Activated CD4-positive, alpha-beta T cell treated with anti-CD3 and anti-CD28 coated beads, Interleukin-2, amount 10 ng/mL, durations not matched to agents 7 days and 5 days (primary cell): ENCODE measurements at regions not wholly inside any gene's neighbourhood (a gene's known extent, or its start where the extent isn't known, plus 50 kb on each side); places are given as distances from the start of the nearest gene placed in this dataset.

ENCODE experiments used
- CTCF ChIA-PET: fragments of 350-600 bp; sonication (Branson Sonifier 250); formaldehyde crosslinking; loops from one replicate; lab custom pipeline; 2021; ENCODE audit warnings: antibody characterized with exemption; lab: Charles Lee
- POLR2A ChIA-PET: fragments of 350-600 bp; sonication (Branson Sonifier 250); formaldehyde crosslinking; loops from one replicate; lab custom pipeline; 2021; ENCODE audit warnings: antibody characterized with exemption; lab: Charles Lee
- DNase-seq: peaks from one replicate; pipeline ENCODE4 v3.0.0-alpha.2; 2020
- H3K27ac Mint-ChIP-seq: one replicate; pipeline ENCODE4 v1.8.0; 2021; ENCODE audit warnings: mild to moderate bottlenecking, moderate library complexity, mixed read lengths
- H3K27me3 Mint-ChIP-seq: one replicate; pipeline ENCODE4 v1.8.0; 2021; ENCODE audit warnings: mixed read lengths
- H3K36me3 Mint-ChIP-seq: one replicate; pipeline ENCODE4 v1.8.0; 2021; ENCODE audit warnings: low read depth, mixed read lengths
- H3K4me1 Mint-ChIP-seq: one replicate; pipeline ENCODE4 v1.8.0; 2021; ENCODE audit warnings: mixed read lengths
- H3K4me3 Mint-ChIP-seq: one replicate; pipeline ENCODE4 v1.8.0; 2021; ENCODE audit warnings: mild to moderate bottlenecking, moderate library complexity, mixed read lengths
- H3K9me3 Mint-ChIP-seq: one replicate; pipeline ENCODE4 v1.8.0; 2021; ENCODE audit warnings: mixed read lengths

DNA sequence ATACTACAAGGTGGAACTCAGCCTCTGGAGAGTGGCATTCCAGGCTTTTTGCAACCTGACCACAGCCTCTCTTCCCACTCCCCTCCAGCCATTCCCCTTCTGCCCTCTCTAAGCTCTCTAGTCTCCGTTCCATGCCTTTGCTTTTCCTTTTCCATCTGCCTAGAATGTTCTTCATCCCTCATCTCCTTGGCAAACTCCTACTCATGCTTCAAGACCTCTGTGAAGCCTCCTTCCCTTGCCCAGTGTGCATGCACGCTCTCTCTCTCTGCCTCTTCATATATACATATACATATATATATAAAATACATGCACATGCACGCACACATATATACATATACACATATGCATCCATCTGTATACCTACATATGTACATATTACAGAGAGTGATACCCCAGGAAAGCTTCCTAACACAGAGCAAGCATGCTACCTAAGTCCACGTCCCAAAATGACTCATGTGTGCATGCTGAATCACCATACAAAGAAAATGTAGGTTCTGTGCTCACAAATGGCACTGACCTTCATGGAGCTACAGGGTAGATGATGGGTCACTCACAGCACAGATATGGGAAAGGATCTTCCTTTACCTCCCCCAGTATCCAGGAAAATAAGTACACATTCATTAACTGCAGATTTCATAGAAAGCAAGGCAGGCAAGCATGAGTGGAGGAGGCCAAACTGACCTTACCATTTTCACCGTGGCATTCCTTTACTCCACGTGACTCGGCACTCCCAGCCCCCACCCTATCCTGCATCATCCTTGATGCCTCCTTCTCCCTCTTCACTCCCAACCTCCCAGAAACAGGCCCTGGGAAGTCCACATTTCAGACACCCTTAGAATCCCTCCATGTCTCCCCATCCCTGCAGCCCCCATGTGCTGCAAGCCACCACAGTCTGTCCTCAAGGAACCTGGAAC is 238.4 kb upstream of the ZMIZ1 start:
- H3K36me3 Mint-ChIP-seq = no peaks in the 10 kb centered on the region
- CTCF ChIA-PET = no interaction called here
- H3K9me3 Mint-ChIP-seq = peaks cover 4% of the 10 kb centered on the region
- H3K4me3 Mint-ChIP-seq = no peak overlapping the region
- H3K27me3 Mint-ChIP-seq = peaks cover 8% of the 10 kb centered on the region
- no peak for DNase-seq
- no peaks in the 10 kb centered on the region for H3K4me1 Mint-ChIP-seq
- POLR2A ChIA-PET = no interaction called here
- no peak overlapping the region for H3K27ac Mint-ChIP-seq

DNA sequence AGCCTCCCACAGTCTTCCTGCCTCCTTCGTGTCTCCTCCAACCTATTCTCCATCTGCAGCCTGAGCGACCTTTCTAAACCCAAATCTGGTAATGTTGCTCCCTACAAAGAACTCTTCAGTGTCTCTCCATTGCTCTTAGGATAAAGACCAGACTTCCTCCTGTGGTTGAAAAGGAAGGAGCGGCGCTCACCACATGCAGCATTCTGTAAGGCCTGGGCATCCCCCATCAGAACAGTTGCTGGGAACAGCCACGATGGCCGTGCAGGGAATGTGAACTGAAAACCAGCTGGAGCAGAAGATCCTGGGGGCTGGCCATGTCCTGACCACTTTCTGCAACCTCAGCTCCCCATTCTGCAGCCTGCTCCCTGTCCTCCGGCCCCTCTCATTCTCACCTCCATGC is 237.8 kb upstream of the ZMIZ1 start:
- ChIA-PET POLR2A (no interaction called here), CTCF (no interaction called here)
- H3K36me3 Mint-ChIP-seq = no peaks in the 10 kb centered on the region
- DNase-seq = no peak
- peaks cover 15% of the 10 kb centered on the region for H3K27me3 Mint-ChIP-seq
- no peaks in the 10 kb centered on the region for H3K4me1 Mint-ChIP-seq
- H3K9me3 Mint-ChIP-seq = peaks cover 6% of the 10 kb centered on the region
- no peak overlapping the region for H3K27ac Mint-ChIP-seq
- no peak overlapping the region for H3K4me3 Mint-ChIP-seq

DNA sequence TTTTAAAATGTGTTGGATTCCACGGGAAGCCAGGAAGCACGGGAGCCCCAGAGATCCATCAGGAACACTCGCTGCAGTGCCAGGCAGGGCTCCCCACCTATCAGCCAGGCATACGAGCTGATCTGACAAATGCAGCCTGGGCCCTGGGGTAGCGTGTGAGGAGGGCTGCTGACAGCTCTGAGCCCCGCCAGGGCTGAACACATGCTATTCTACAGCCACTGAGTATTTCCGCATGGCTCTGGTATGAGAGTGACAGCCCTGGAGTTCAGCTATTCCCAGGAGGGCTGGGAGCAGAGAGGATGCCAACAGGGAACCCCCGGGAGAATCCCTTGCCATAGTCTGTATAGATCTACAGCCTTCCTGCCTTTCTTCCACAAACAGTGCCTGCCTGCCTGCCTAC is 237.3 kb upstream of the ZMIZ1 start:
- POLR2A ChIA-PET = no interaction called here
- no peaks in the 10 kb centered on the region for H3K36me3 Mint-ChIP-seq
- CTCF ChIA-PET = no interaction called here
- peaks cover 6% of the 10 kb centered on the region for H3K9me3 Mint-ChIP-seq
- DNase-seq = no peak
- H3K4me1 Mint-ChIP-seq = no peaks in the 10 kb centered on the region
- no peak overlapping the region for H3K27ac Mint-ChIP-seq
- H3K27me3 Mint-ChIP-seq = peaks cover 19% of the 10 kb centered on the region
- no peak overlapping the region for H3K4me3 Mint-ChIP-seq

DNA sequence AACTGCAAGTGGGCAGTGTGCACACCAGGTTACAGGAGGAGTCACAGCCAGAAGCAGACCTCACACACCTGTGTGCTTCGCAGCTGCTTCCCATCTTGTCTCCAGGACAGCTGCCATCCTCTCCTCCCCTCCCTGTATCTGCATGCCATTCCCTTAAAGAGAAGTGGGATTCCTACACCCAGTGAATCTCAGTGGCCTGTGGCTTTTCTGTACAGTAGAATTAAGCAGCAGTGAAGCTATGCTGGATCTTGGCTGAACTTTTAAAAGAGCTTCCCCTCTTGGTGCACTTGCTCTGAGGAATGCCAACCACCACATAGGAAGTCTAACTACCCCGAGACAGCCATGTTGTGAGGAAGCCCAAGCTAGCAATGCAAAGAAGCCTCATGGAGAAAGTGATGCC is 236.5 kb upstream of the ZMIZ1 start:
- Mint-ChIP-seq H3K4me3 (no peak overlapping the region), H3K27me3 (peaks cover 22% of the 10 kb centered on the region), H3K9me3 (peaks cover 6% of the 10 kb centered on the region), H3K36me3 (no peaks in the 10 kb centered on the region), H3K27ac (no peak overlapping the region), H3K4me1 (no peaks in the 10 kb centered on the region)
- ChIA-PET POLR2A (no interaction called here), CTCF (no interaction called here)
- no peak for DNase-seq

DNA sequence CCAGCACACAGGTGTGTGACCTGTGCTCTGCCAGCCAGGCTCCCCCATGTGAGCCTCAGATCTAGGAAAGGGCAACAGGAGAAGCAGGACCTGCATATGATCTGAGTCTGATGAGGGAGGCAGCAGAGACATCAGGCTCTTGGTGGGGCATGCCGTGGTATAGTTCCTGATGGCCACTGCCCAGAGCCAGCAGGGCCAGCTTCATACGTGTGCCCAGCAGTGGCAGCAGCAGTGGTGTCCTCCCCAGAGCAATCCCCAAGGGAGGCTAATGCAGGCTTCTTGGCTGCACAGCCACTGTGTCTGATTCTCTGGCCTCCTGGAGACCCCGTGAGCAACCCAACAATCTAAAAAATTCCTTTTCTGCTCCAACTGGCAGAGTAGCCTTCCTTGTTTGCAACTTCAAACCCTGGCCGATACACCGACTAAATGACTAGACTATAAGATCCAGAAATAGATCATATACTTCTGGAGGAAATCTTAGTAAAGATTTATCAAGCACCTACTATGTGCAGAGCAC is 230.6 kb upstream of the ZMIZ1 start:
- peaks cover 6% of the 10 kb centered on the region for H3K9me3 Mint-ChIP-seq
- H3K4me1 Mint-ChIP-seq = no peaks in the 10 kb centered on the region
- H3K27ac Mint-ChIP-seq = no peak overlapping the region
- DNase-seq = no peak
- H3K4me3 Mint-ChIP-seq = no peak overlapping the region
- H3K36me3 Mint-ChIP-seq = no peaks in the 10 kb centered on the region
- ChIA-PET POLR2A (no interaction called here), CTCF (no interaction called here)
- peaks cover 18% of the 10 kb centered on the region for H3K27me3 Mint-ChIP-seq

DNA sequence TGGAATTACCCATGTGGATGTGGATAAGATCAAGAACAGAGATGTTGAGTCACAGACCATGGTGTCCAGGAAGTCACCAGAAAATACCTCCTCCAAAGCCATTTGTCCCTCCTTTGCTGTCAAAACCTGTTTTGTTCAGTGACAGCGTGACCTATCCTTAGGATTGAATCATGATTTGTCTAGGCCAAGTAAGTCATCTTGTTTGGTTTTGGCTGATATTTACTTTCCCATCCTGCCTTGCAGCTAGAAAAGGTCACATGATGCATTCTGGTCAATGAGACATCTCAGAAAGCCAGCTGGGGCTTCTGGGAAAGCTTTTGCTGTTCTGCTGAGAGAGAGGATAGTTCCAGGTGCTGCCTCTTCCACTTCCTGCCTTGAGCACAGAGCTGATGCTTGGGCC is 225.3 kb upstream of the ZMIZ1 start:
- Mint-ChIP-seq H3K27ac (no peak overlapping the region), H3K27me3 (no peaks in the 10 kb centered on the region), H3K4me1 (no peaks in the 10 kb centered on the region), H3K9me3 (no peaks in the 10 kb centered on the region), H3K4me3 (no peak overlapping the region), H3K36me3 (no peaks in the 10 kb centered on the region)
- ChIA-PET POLR2A (no interaction called here), CTCF (no interaction called here)
- no peak for DNase-seq

DNA sequence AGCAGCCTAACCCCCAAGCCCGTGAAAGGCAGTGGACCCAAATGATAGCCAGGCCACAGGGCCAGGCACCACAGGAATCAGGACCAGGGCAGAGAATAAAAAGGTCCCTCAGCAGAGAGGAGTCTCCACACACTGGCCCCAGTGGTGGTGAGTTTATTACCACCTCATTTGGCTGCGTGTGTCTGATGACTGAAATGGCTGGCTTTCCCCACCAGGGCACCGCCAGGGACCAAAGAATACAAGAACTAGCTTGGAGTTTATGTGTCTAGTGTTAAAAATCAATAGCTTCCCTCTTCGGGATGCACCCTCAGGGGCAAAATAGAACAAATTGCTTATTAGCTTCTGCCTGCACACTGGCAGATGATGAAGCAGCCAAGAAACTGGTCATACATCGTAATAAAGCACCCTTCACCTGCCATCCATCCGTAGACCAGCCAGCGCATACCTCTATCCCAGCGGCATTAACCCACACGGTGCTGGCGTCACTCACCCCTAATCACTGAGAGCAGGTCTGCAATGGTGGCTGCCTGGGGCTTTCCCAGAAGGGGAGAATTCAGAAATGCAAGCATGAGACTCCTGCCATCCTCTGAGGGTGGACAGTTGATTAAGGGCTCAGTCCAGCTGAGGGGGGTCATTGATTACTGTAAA is 223.7 kb upstream of the ZMIZ1 start:
- Mint-ChIP-seq H3K27me3 (no peaks in the 10 kb centered on the region), H3K4me3 (no peak overlapping the region), H3K36me3 (no peaks in the 10 kb centered on the region), H3K9me3 (no peaks in the 10 kb centered on the region), H3K27ac (no peak overlapping the region), H3K4me1 (no peaks in the 10 kb centered on the region)
- ChIA-PET CTCF (no interaction called here), POLR2A (interaction anchor here (0.7 kb wide), 1 partner anchor 37 kb away, joined by 3 read pairs; no protein-coding TSS in a partner anchor)
- DNase-seq = no peak

DNA sequence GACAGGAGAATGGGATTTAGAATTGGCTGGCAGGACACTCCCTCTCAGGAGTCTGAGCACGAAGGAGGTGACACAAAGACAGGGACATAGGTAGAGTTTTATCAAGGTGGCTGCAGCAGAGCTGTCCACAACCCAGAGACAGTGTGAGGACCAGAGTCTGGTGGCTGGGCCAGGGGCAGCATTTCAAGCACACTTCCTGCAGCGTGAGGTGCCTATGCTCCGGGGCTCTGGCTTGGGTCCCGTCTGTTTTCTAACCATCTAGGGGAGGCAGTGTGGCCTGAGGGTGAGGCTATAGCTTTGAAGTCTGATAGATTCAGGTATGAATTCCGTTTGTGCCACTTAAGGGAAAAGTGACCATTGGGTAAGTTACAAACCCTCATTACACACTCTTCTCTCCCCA is 222.7 kb upstream of the ZMIZ1 start:
- Mint-ChIP-seq H3K36me3 (no peaks in the 10 kb centered on the region), H3K4me1 (no peaks in the 10 kb centered on the region), H3K27me3 (no peaks in the 10 kb centered on the region), H3K27ac (no peak overlapping the region), H3K4me3 (no peak overlapping the region), H3K9me3 (no peaks in the 10 kb centered on the region)
- ChIA-PET CTCF (no interaction called here), POLR2A (no interaction called here)
- DNase-seq = no peak

DNA sequence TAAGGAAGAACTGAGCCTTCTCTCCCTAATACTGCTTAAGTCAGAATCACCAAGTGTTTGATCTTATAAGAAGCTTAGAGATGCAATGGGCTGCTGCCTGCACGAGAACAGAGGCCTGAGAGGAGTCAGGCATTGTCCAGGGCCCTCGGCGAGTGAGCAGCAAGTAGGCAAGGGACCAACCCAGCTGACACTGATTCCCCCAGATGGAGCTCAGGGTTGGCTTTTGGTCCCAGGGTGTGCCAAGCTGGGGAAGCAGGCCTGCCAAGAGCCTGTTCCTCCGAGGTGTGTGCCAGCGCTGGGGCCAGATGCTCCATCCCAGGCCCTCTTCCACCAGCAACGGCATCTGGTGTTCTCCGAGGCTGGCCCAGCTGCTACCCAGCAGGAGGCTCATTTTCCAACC is 222.0 kb upstream of the ZMIZ1 start:
- no peaks in the 10 kb centered on the region for H3K27me3 Mint-ChIP-seq
- no peak overlapping the region for H3K27ac Mint-ChIP-seq
- H3K9me3 Mint-ChIP-seq = no peaks in the 10 kb centered on the region
- H3K36me3 Mint-ChIP-seq = no peaks in the 10 kb centered on the region
- H3K4me3 Mint-ChIP-seq = no peak overlapping the region
- CTCF ChIA-PET = interaction anchor here (0.9 kb wide), 1 partner anchor 53 kb away, joined by 3 read pairs; no protein-coding TSS in a partner anchor
- no peaks in the 10 kb centered on the region for H3K4me1 Mint-ChIP-seq
- POLR2A ChIA-PET = no interaction called here
- no peak for DNase-seq

DNA sequence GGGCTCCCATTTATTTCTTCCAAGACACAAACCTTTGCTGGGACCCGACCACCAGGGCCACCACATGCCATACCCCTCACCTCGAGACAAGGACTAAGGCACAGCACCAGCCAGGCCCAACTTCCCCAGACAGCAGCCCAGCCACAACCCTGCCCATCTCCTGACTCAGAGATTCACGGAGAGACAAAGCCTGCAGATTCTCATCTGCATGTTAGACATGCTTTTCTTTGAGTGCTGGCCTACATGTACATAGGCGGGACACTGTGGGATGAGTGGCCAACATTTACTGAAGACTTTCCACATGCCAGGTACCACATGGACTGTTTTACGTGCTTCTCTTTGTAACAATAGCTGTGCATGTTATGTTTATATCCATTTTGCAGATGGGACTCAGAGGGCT is 221.3 kb upstream of the ZMIZ1 start:
- H3K9me3 Mint-ChIP-seq = no peaks in the 10 kb centered on the region
- CTCF ChIA-PET = interaction anchor here (0.9 kb wide), 1 partner anchor 54 kb away, joined by 3 read pairs; no protein-coding TSS in a partner anchor
- H3K4me1 Mint-ChIP-seq = no peaks in the 10 kb centered on the region
- DNase-seq = no peak
- no peaks in the 10 kb centered on the region for H3K27me3 Mint-ChIP-seq
- no peak overlapping the region for H3K4me3 Mint-ChIP-seq
- H3K27ac Mint-ChIP-seq = no peak overlapping the region
- POLR2A ChIA-PET = no interaction called here
- no peaks in the 10 kb centered on the region for H3K36me3 Mint-ChIP-seq

DNA sequence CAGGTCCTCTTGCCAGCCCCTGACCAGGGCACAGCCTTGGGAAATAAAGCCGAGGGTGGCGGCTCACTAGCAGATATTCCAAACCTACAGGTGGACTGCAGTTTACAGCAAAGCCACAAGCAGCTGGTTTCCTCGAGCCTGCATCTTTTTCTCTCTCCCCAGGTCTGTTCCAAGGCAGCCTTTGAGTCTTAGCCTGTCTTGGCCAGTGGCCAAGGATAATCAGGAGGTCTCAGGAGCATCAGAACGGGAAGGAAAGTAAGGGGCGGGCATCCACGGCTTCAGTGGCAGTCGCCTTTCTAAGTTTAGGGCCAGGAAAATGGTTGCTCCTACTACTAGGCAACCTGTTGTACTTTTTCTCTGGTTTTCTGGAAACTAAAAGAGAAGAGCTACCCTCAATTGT is 219.7 kb upstream of the ZMIZ1 start:
- CTCF ChIA-PET = interaction anchor here (1.0 to 3.2 kb wide), 2 partner anchors 283 to 346 kb away, joined by 3 to 9 read pairs; no protein-coding TSS in a partner anchor
- no peaks in the 10 kb centered on the region for H3K27me3 Mint-ChIP-seq
- no peaks in the 10 kb centered on the region for H3K4me1 Mint-ChIP-seq
- H3K9me3 Mint-ChIP-seq = no peaks in the 10 kb centered on the region
- no peak overlapping the region for H3K27ac Mint-ChIP-seq
- H3K4me3 Mint-ChIP-seq = no peak overlapping the region
- DNase-seq = no peak
- POLR2A ChIA-PET = no interaction called here
- H3K36me3 Mint-ChIP-seq = no peaks in the 10 kb centered on the region

DNA sequence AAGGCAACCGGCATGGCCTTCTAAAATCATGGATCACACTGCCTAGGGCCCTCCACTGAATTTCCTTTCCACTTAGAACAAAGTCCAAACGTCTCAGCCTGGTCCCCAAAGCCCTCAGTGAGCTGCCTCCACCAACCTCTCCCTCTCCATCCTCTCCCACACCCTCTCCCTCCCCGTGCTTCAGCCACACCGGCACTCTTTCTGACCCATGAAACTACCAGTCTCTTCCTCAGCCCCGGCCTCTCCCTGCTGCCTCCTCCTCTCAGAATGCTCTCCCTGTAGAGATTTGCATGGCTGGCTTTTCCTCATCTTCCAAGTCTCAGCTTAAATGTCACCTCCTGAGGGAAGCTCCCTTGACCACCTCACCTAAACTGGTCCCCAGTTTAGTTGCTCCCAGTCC is 219.0 kb upstream of the ZMIZ1 start:
- CTCF ChIA-PET = interaction anchor here (0.9 to 3.2 kb wide), 3 partner anchors 14 to 345 kb away, joined by 3 to 9 read pairs (median 3); no protein-coding TSS in a partner anchor
- H3K27ac Mint-ChIP-seq = no peak overlapping the region
- H3K27me3 Mint-ChIP-seq = no peaks in the 10 kb centered on the region
- POLR2A ChIA-PET = no interaction called here
- DNase-seq = no peak
- H3K9me3 Mint-ChIP-seq = no peaks in the 10 kb centered on the region
- H3K36me3 Mint-ChIP-seq = no peaks in the 10 kb centered on the region
- no peaks in the 10 kb centered on the region for H3K4me1 Mint-ChIP-seq
- H3K4me3 Mint-ChIP-seq = no peak overlapping the region
